ENCODE measurements at regions not wholly inside any gene's neighbourhood (a gene's known extent, or its start where the extent isn't known, plus 50 kb on each side); places are given as distances from the start of the nearest gene placed in this dataset.

- Histone ChIP-seq H3K4me1 (ENCODE audit: control insufficient read depth in 1 of 2, insufficient read depth in 2 of 2, low read length in 2 of 2) (no peaks in the 10 kb centered on the region), H3K27me3 (ENCODE audit: control insufficient read depth in 1 of 2, insufficient read depth in 2 of 2, low read length in 1 of 2) (no peaks in the 10 kb centered on the region), H3K9me3 (ENCODE audit: control insufficient read depth, low read length) (no peaks in the 10 kb centered on the region), H3K36me3 (ENCODE audit: control insufficient read depth in 1 of 2, insufficient read depth in 2 of 2, low read length in 1 of 2) (no peaks in the 10 kb centered on the region), H3K4me3 (ENCODE audit: low read length in 2 of 2) (no peak overlapping the region), H3K27ac (ENCODE audit: low read depth in 1 of 2, low read length in 2 of 2) (no peak overlapping the region)
- no peak for DNase-seq
- ATAC-seq (ENCODE audit: low FRiP score), result no peak
- intact Hi-C loops (cut with DNase I), result no loop called here
- 95 to 97% methylated on average over 1 of the region's 1 CpG for WGBS, 2 donors
These were observed 757.5 kb upstream of the NRSN1 start for GRCh38 chr6:23368557-23368956.

- Histone ChIP-seq H3K27ac (ENCODE audit: low read depth in 1 of 2, low read length in 2 of 2) (no peak overlapping the region), H3K4me1 (ENCODE audit: control insufficient read depth in 1 of 2, insufficient read depth in 2 of 2, low read length in 2 of 2) (no peaks in the 10 kb centered on the region), H3K4me3 (ENCODE audit: low read length in 2 of 2) (no peak overlapping the region), H3K36me3 (ENCODE audit: control insufficient read depth in 1 of 2, insufficient read depth in 2 of 2, low read length in 1 of 2) (no peaks in the 10 kb centered on the region), H3K9me3 (ENCODE audit: control insufficient read depth, low read length) (no peaks in the 10 kb centered on the region), H3K27me3 (ENCODE audit: control insufficient read depth in 1 of 2, insufficient read depth in 2 of 2, low read length in 1 of 2) (no peaks in the 10 kb centered on the region)
- WGBS, 2 donors, result 6 to 7% methylated on average over 4 of the region's 4 CpGs
- DNase-seq (no peak), ATAC-seq (ENCODE audit: low FRiP score) (no peak)
- intact Hi-C loops (cut with DNase I), result no loop called here
These were observed 756.0 kb upstream of the NRSN1 start for GRCh38 chr6:23370051-23370450.

GRCh38 chr6:23371132-23371915 lies 754.7 kb upstream of the NRSN1 start:
- ATAC-seq (ENCODE audit: low FRiP score), result no peak
- no peak overlapping the region for H3K4me3 ChIP-seq (ENCODE audit: low read length in 2 of 2)
- H3K4me1 ChIP-seq (ENCODE audit: control insufficient read depth in 1 of 2, insufficient read depth in 2 of 2, low read length in 2 of 2), result no peaks in the 10 kb centered on the region
- H3K9me3 ChIP-seq (ENCODE audit: control insufficient read depth, low read length), result no peaks in the 10 kb centered on the region
- no peaks in the 10 kb centered on the region for H3K36me3 ChIP-seq (ENCODE audit: control insufficient read depth in 1 of 2, insufficient read depth in 2 of 2, low read length in 1 of 2)
- intact Hi-C loops (cut with DNase I), result no loop called here
- H3K27ac ChIP-seq (ENCODE audit: low read depth in 1 of 2, low read length in 2 of 2), result no peak overlapping the region
- H3K27me3 ChIP-seq (ENCODE audit: control insufficient read depth in 1 of 2, insufficient read depth in 2 of 2, low read length in 1 of 2), result no peaks in the 10 kb centered on the region
- no peak for DNase-seq
- WGBS, 2 donors, result 68 to 69% methylated on average over 4 of the region's 4 CpGs

- no peaks in the 10 kb centered on the region for H3K9me3 ChIP-seq (ENCODE audit: control insufficient read depth, low read length)
- intact Hi-C loops (cut with DNase I), result no loop called here
- no peaks in the 10 kb centered on the region for H3K36me3 ChIP-seq (ENCODE audit: control insufficient read depth in 1 of 2, insufficient read depth in 2 of 2, low read length in 1 of 2)
These were observed 748.2 kb upstream of the NRSN1 start for GRCh38 chr6:23377830-23378229.

GRCh38 chr6:23380465-23380864 lies 745.5 kb upstream of the NRSN1 start:
- Histone ChIP-seq H3K27me3 (ENCODE audit: control insufficient read depth in 1 of 2, insufficient read depth in 2 of 2, low read length in 1 of 2) (no peaks in the 10 kb centered on the region), H3K4me3 (ENCODE audit: low read length in 2 of 2) (no peak overlapping the region), H3K36me3 (ENCODE audit: control insufficient read depth in 1 of 2, insufficient read depth in 2 of 2, low read length in 1 of 2) (no peaks in the 10 kb centered on the region), H3K27ac (ENCODE audit: low read depth in 1 of 2, low read length in 2 of 2) (no peak overlapping the region), H3K9me3 (ENCODE audit: control insufficient read depth, low read length) (no peaks in the 10 kb centered on the region), H3K4me1 (ENCODE audit: control insufficient read depth in 1 of 2, insufficient read depth in 2 of 2, low read length in 2 of 2) (no peaks in the 10 kb centered on the region)
- no peak for ATAC-seq (ENCODE audit: low FRiP score)
- DNase-seq, result no peak
- WGBS, 2 donors, result 94 to 99% methylated on average over 3 of the region's 3 CpGs
- intact Hi-C loops (cut with DNase I), result no loop called here

More at GRCh38 chr6:23377830-23378229, 748.2 kb upstream of the NRSN1 start:
- no peaks in the 10 kb centered on the region for H3K27me3 ChIP-seq (ENCODE audit: control insufficient read depth in 1 of 2, insufficient read depth in 2 of 2, low read length in 1 of 2)
- ATAC-seq (ENCODE audit: low FRiP score), result no peak
- H3K27ac ChIP-seq (ENCODE audit: low read depth in 1 of 2, low read length in 2 of 2), result no peak overlapping the region
- H3K4me3 ChIP-seq (ENCODE audit: low read length in 2 of 2), result no peak overlapping the region
- no peaks in the 10 kb centered on the region for H3K4me1 ChIP-seq (ENCODE audit: control insufficient read depth in 1 of 2, insufficient read depth in 2 of 2, low read length in 2 of 2)
- DNase-seq, result no peak

GRCh38 chr6:23388086-23388783 lies 737.8 kb upstream of the NRSN1 start:
- H3K27me3 ChIP-seq (ENCODE audit: control insufficient read depth in 1 of 2, insufficient read depth in 2 of 2, low read length in 1 of 2), result no peaks in the 10 kb centered on the region
- H3K36me3 ChIP-seq (ENCODE audit: control insufficient read depth in 1 of 2, insufficient read depth in 2 of 2, low read length in 1 of 2), result no peaks in the 10 kb centered on the region
- H3K9me3 ChIP-seq (ENCODE audit: control insufficient read depth, low read length), result no peaks in the 10 kb centered on the region
- DNase-seq (no peak), ATAC-seq (ENCODE audit: low FRiP score) (no peak)
- intact Hi-C loops (cut with DNase I), result no loop called here
- WGBS, 2 donors, result 79 to 85% methylated on average over 11 of the region's 11 CpGs
- no peak overlapping the region for H3K27ac ChIP-seq (ENCODE audit: low read depth in 1 of 2, low read length in 2 of 2)
- no peak overlapping the region for H3K4me3 ChIP-seq (ENCODE audit: low read length in 2 of 2)
- H3K4me1 ChIP-seq (ENCODE audit: control insufficient read depth in 1 of 2, insufficient read depth in 2 of 2, low read length in 2 of 2), result no peaks in the 10 kb centered on the region

GRCh38 chr6:23389386-23389785 lies 736.6 kb upstream of the NRSN1 start:
- no peaks in the 10 kb centered on the region for H3K9me3 ChIP-seq (ENCODE audit: control insufficient read depth, low read length)
- no peak overlapping the region for H3K4me3 ChIP-seq (ENCODE audit: low read length in 2 of 2)
- intact Hi-C loops (cut with DNase I), result no loop called here
- DNase-seq (no peak), ATAC-seq (ENCODE audit: low FRiP score) (no peak)
- no peaks in the 10 kb centered on the region for H3K36me3 ChIP-seq (ENCODE audit: control insufficient read depth in 1 of 2, insufficient read depth in 2 of 2, low read length in 1 of 2)
- 88 to 95% methylated on average over 3 of the region's 3 CpGs for WGBS, 2 donors
- no peak overlapping the region for H3K27ac ChIP-seq (ENCODE audit: low read depth in 1 of 2, low read length in 2 of 2)
- no peaks in the 10 kb centered on the region for H3K4me1 ChIP-seq (ENCODE audit: control insufficient read depth in 1 of 2, insufficient read depth in 2 of 2, low read length in 2 of 2)
- H3K27me3 ChIP-seq (ENCODE audit: control insufficient read depth in 1 of 2, insufficient read depth in 2 of 2, low read length in 1 of 2), result no peaks in the 10 kb centered on the region

GRCh38 chr6:23390221-23390620 lies 735.8 kb upstream of the NRSN1 start:
- H3K4me1 ChIP-seq (ENCODE audit: control insufficient read depth in 1 of 2, insufficient read depth in 2 of 2, low read length in 2 of 2), result no peaks in the 10 kb centered on the region
- no peak overlapping the region for H3K4me3 ChIP-seq (ENCODE audit: low read length in 2 of 2)
- intact Hi-C loops (cut with DNase I), result no loop called here
- no peak overlapping the region for H3K27ac ChIP-seq (ENCODE audit: low read depth in 1 of 2, low read length in 2 of 2)
- H3K27me3 ChIP-seq (ENCODE audit: control insufficient read depth in 1 of 2, insufficient read depth in 2 of 2, low read length in 1 of 2), result no peaks in the 10 kb centered on the region
- DNase-seq (no peak), ATAC-seq (ENCODE audit: low FRiP score) (no peak)
- WGBS, 2 donors, result 84 to 87% methylated on average over 2 of the region's 2 CpGs
- no peaks in the 10 kb centered on the region for H3K36me3 ChIP-seq (ENCODE audit: control insufficient read depth in 1 of 2, insufficient read depth in 2 of 2, low read length in 1 of 2)
- H3K9me3 ChIP-seq (ENCODE audit: control insufficient read depth, low read length), result no peaks in the 10 kb centered on the region

GRCh38 chr6:23394681-23395080 lies 731.3 kb upstream of the NRSN1 start:
- no peaks in the 10 kb centered on the region for H3K4me1 ChIP-seq (ENCODE audit: control insufficient read depth in 1 of 2, insufficient read depth in 2 of 2, low read length in 2 of 2)
- no peak for ATAC-seq (ENCODE audit: low FRiP score)
- DNase-seq, result no peak
- 61 to 80% methylated on average over 2 of the region's 2 CpGs for WGBS, 2 donors
- no peaks in the 10 kb centered on the region for H3K27me3 ChIP-seq (ENCODE audit: control insufficient read depth in 1 of 2, insufficient read depth in 2 of 2, low read length in 1 of 2)
- H3K9me3 ChIP-seq (ENCODE audit: control insufficient read depth, low read length), result no peaks in the 10 kb centered on the region
- H3K36me3 ChIP-seq (ENCODE audit: control insufficient read depth in 1 of 2, insufficient read depth in 2 of 2, low read length in 1 of 2), result no peaks in the 10 kb centered on the region
- no peak overlapping the region for H3K27ac ChIP-seq (ENCODE audit: low read depth in 1 of 2, low read length in 2 of 2)
- intact Hi-C loops (cut with DNase I), result no loop called here
- no peak overlapping the region for H3K4me3 ChIP-seq (ENCODE audit: low read length in 2 of 2)
